Large intestine (tissue), 3 donors: ENCODE measurements at regions not wholly inside any gene's neighbourhood (a gene's known extent, or its start where the extent isn't known, plus 50 kb on each side); places are given as distances from the start of the nearest gene placed in this dataset.
A peak's percentile ranks its signal among the peaks of the same experiment; 100 is the strongest.

Experiments
- DNase-seq, 2 donors: peaks; one replicate each; pipeline versions ENCODE4 v3.0.0 to v3.0.0-alpha.2; 2013
- H3K27ac ChIP-seq: one replicate; pipeline ENCODE4 v1.5.1; 2013; ENCODE audit warnings: low read length
- H3K27me3 ChIP-seq: 2 replicates; pipeline ENCODE4 v1.6.1; 2013; ENCODE audit warnings: low read length; ENCODE audit not compliant: control insufficient read depth, insufficient read depth
- H3K36me3 ChIP-seq: 2 replicates; pipeline ENCODE4 v1.6.1; 2013; ENCODE audit warnings: low read length; ENCODE audit not compliant: control insufficient read depth, insufficient read depth
- H3K4me1 ChIP-seq: one replicate; pipeline ENCODE4 v1.6.1; 2013; ENCODE audit warnings: low read length; ENCODE audit not compliant: control insufficient read depth, insufficient read depth
- H3K4me3 ChIP-seq: one replicate; pipeline ENCODE4 v1.5.1; 2013; ENCODE audit warnings: low read length
- H3K9me3 ChIP-seq: one replicate; pipeline ENCODE4 v1.6.1; 2013; ENCODE audit warnings: mild to moderate bottlenecking, low read depth, low read length, moderate library complexity; ENCODE audit not compliant: control insufficient read depth
- WGBS: methylation state at CpG from one replicate; pipeline ENCODE4 v1.1.5; 2013; ENCODE audit warnings: low lambda C conversion rate; ENCODE audit not compliant: insufficient coverage; 5-methylcytosine and 5-hydroxymethylcytosine counted together

DNA sequence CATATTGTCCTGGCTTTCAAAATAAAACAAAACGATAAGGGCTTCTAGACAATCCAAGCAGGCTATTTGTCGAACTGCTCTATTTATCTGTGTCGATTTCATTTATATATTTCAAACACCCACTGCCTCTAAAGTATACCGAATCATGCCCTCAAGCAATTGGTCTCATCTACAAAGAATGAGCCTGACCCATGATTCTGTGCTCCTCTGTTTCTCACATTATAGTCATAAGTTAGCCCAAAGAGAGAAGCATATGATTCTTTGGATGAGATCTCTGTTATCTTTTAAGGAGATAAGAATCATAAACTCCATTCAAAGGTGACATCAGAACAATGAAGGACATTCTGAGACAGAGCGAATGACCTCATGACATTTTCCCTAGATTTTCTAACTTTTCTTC lies 191.1 kb downstream of the MAP2K6 start:
- DNase-seq, result no peak
- H3K27me3 ChIP-seq, result no peaks in the 10 kb centered on the region
- no peak overlapping the region for H3K4me3 ChIP-seq
- WGBS, result 83% methylated on average over 5 of the region's 5 CpGs
- no peaks in the 10 kb centered on the region for H3K36me3 ChIP-seq
- H3K9me3 ChIP-seq, result no peaks in the 10 kb centered on the region
- H3K27ac ChIP-seq, result no peak overlapping the region
- no peaks in the 10 kb centered on the region for H3K4me1 ChIP-seq

DNA sequence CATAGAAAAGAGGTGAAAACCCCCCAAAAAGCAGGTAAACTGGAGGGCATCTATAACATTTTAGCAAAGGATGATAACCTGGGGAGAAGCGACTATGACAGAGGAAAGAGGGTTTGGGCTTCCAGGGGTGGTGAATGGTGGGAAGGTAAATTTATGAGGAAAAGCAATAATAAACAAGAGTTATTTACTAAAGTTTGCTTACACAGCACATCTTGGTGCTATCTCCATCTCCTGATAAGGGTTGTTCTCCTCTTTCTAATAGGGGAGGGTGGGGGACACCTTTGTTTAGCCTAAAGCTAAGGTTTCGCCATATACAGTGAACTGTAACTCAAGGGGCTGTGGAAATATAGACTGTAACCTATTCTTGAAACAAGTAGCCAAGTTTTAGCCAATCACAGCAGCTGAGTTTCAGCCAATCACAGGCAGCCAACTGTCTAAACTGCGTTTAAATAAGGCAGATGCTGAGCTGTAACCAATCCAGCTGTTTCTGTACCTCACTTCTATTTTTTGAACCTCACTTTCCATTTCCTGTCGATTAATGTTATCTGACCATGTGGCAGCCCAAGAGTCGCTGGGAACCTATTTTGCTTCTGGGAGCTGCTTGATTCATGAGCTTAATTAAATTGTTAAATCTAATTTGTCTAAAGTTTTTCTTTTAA lies 191.8 kb downstream of the MAP2K6 start:
- H3K4me3 ChIP-seq, result no peak overlapping the region
- H3K27me3 ChIP-seq, result no peaks in the 10 kb centered on the region
- WGBS, result 100% methylated on average over 1 of the region's 5 CpGs
- H3K27ac ChIP-seq, result no peak overlapping the region
- no peaks in the 10 kb centered on the region for H3K9me3 ChIP-seq
- no peaks in the 10 kb centered on the region for H3K4me1 ChIP-seq
- no peak for DNase-seq
- H3K36me3 ChIP-seq, result no peaks in the 10 kb centered on the region

DNA sequence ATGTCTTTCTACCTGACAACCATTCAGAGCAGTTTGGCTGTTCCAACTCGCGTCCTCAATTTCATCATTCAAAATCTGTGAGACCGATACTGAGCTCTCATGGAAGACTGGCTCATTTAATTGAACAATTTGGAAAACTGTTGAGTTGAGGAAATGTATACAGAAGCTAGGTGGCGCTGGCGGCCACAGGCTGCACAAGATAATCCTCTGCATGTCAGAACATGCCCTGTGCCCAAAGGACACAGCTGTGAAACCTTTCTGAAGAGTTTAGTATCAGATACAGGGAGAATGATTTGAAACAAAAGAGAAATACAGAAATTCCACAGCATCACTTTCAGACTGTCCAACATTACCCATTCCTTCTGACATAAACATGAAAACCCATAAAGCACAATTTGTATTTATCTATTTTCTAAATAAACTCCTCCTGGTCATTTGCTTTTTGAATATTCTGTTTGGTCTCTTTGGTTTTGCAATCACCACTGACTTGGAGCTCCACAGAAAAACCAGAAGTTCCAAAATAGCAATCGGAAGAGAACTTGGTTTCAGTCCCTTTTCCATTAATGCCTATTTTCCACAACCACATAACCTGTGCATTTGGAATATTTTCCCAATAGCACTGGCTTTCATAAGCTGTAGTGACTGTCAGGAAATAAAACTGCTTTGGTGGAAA lies 192.8 kb downstream of the MAP2K6 start:
- DNase-seq, result peak; percentile 40 to 41
- no peaks in the 10 kb centered on the region for H3K27me3 ChIP-seq
- H3K4me3 ChIP-seq, result no peak overlapping the region
- no peak overlapping the region for H3K27ac ChIP-seq
- H3K36me3 ChIP-seq, result no peaks in the 10 kb centered on the region
- H3K9me3 ChIP-seq, result no peaks in the 10 kb centered on the region
- H3K4me1 ChIP-seq, result no peaks in the 10 kb centered on the region
- 0% methylated on average over 1 of the region's 6 CpGs for WGBS

DNA sequence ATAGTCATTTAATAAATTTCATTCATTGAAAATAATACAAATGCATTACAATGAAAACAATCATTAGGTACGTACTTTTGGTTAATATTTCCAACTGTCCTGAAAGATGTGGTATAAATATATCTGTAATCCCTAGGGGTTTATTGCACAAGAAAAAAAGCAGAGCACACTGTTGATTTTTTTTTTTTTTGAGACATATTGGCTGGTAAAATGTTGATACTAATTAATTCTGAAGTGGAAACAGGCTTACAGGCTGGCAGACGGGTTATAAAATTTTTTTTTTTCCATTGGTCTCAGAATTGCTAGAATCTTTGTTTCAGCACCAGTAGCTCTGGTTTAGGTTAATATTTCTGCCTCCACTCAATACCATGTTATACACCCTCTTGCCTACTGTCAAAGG lies 193.6 kb downstream of the MAP2K6 start:
- Histone ChIP-seq H3K27me3 (no peaks in the 10 kb centered on the region), H3K27ac (no peak overlapping the region), H3K9me3 (no peaks in the 10 kb centered on the region), H3K36me3 (no peaks in the 10 kb centered on the region), H3K4me1 (no peaks in the 10 kb centered on the region), H3K4me3 (no peak overlapping the region)
- no peak for DNase-seq
- WGBS, result 94% methylated on average over 2 of the region's 2 CpGs

DNA sequence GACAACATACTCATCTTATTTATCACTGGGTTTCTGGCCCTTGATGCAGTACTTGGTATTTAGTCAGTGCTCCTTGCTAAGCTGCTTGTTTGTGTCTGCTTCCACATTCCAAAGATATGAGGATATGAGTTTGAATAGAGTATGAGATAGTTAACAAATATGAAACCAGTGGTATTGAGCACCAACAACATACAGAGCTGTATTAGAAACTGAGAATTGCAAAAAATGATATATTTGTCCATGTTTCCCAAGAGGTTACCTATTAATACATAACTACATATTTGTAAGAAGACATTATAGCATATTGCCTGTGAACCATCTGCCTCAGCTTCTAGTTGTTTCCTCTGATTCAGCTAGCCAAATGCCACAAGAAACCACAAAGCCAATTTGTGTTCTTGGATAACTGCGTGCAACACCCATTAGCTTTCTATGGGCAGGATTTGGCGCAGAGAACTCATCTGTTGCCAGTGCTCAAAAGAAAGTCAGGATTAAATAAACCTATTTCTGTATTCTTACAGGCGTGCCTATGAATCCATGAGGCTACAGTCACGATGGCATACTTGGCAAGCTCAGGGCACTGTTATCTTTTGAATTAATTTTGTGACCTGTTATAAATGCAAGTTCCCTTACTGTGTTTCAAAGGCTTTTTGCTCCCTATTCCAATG lies 194.4 kb downstream of the MAP2K6 start:
- Histone ChIP-seq H3K9me3 (no peaks in the 10 kb centered on the region), H3K27me3 (no peaks in the 10 kb centered on the region), H3K27ac (no peak overlapping the region), H3K4me1 (no peaks in the 10 kb centered on the region), H3K36me3 (no peaks in the 10 kb centered on the region), H3K4me3 (no peak overlapping the region)
- DNase-seq, result no peak
- WGBS, result no CpG with 5 or more reads among the region's 4 CpGs

DNA sequence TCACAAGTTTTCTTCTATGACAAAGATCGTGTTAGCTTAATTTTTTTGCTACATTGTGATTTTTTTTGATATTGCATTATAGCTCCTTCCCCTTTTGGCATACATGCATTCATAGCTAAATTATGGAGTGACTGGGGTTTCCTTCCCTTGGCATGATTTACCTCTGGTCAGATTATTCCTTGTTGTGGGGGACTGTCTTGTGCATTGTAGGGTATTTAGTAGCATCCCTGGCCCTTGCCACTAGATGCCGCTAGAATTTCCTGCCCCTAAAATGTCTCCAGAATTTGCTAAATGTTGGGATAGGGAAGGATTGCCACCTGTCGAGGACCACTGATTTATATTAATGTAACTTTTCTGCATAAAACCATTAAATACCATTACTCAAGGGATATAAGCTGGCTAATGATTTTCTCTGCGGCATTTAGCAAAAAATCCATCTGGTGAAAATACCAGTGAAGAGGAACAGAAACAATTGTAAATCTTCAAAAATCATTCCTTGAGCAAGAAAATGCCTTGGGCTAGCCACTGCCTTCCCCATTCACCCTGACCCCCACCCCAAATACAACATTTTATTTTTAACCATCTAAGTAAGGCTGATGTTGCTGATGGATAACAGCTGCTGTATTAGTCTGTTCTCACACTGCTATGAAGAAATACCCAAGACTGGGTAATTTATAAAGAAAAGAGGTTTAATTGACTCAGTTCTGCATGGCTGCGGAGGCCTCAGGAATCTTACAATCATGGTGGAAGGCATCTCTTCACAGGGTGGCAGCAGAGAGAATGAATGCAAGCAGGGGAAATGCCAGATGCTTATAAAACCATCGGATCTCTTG lies 195.2 kb downstream of the MAP2K6 start:
- H3K9me3 ChIP-seq, result no peaks in the 10 kb centered on the region
- 100% methylated on average over 1 of the region's 6 CpGs for WGBS
- H3K4me3 ChIP-seq, result no peak overlapping the region
- no peak overlapping the region for H3K27ac ChIP-seq
- no peaks in the 10 kb centered on the region for H3K27me3 ChIP-seq
- no peaks in the 10 kb centered on the region for H3K4me1 ChIP-seq
- H3K36me3 ChIP-seq, result no peaks in the 10 kb centered on the region
- no peak for DNase-seq

DNA sequence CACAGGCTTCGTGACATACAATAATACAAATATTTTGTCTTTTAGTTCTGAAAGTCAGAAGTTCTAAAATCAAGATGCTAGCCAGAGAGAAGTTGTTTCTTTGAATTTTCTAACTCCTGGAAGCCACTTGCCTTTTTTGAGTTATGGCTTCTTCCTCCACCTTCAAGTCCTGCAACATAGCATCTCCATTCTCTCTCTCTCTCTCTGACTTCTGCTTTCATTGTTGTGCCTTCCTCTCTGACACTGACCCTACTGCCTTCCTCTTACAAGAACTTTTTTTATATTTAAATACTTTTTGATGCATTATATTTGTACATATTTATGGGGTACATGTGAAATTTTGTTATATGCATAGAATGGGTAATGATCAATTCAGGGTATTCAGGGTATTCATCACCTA lies 205.9 kb downstream of the MAP2K6 start:
- no peaks in the 10 kb centered on the region for H3K4me1 ChIP-seq
- H3K27me3 ChIP-seq, result no peaks in the 10 kb centered on the region
- no CpG with 5 or more reads among the region's 1 CpG for WGBS
- H3K4me3 ChIP-seq, result no peak overlapping the region
- no peaks in the 10 kb centered on the region for H3K9me3 ChIP-seq
- no peak for DNase-seq
- H3K36me3 ChIP-seq, result no peaks in the 10 kb centered on the region
- H3K27ac ChIP-seq, result no peak overlapping the region

DNA sequence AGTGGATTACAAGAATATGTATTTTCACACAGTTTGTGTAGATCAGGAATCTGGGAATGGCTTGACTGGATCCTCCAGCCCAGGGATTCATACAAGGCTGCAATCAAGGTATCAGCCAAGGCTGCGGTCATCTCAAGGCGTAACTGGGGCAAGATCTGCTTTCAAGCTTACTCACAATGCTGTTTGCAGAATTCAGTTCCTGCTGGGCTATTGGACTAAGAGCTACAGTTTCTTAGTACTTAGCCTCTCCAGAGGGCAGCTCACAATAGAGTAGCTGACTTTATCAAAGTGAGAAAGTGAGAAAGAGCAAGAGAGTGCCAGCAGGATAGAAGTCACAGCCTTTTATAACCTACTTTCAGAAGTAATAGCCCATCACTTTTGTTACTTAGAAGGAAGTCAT lies 211.0 kb downstream of the MAP2K6 start:
- Histone ChIP-seq H3K4me1 (no peaks in the 10 kb centered on the region), H3K27me3 (no peaks in the 10 kb centered on the region), H3K9me3 (no peaks in the 10 kb centered on the region), H3K27ac (no peak overlapping the region), H3K4me3 (no peak overlapping the region), H3K36me3 (no peaks in the 10 kb centered on the region)
- no CpG with 5 or more reads among the region's 2 CpGs for WGBS
- DNase-seq, result no peak

DNA sequence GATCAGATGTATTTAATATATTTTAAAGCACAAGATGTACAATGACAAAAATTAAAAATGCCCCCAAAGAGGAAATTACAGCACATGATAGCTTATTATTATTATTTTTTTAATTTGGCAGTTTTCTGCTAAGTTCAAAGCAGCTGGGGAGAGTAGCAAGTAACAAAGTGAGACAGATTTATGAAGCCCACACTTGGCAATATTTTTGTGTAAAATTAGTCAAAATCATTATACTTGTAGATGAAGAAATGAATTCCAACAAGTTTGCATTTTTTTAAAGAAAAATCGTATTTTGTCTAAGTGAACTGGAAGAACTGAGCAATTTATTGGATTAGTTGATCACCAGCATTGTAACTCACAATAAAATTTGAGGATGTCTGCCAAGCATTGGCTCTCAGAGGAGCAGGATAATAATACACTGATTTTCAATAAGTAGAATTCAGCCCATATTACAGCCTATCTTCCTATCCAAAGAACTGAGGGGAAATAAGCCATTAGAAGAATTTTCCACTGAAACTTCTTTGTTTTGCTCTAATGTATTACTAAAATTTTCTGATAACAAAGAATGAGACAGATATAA lies 215.6 kb downstream of the MAP2K6 start:
- Histone ChIP-seq H3K9me3 (no peaks in the 10 kb centered on the region), H3K36me3 (no peaks in the 10 kb centered on the region), H3K27me3 (no peaks in the 10 kb centered on the region), H3K4me1 (no peaks in the 10 kb centered on the region), H3K27ac (no peak overlapping the region), H3K4me3 (no peak overlapping the region)
- DNase-seq, result no peak
- WGBS, result 60% methylated on average over 1 of the region's 1 CpG

DNA sequence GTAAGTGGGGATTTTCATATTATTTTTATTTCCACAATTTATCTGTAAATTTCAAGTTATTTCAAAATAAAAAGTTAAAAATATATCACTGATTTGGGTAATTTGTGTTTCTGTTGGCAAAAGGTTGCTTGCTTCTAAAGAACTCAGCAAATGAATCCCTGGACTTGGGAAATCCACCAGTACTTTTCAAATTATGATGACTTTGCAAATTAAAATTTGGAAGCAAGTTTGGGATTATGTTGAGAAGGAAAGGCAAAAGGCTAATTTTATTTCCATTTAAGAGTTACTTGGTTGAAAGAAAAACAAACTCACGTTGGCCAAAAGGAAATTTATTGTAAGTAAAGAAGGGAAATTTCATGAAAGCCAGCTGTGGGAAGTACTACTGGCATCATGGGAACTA lies 220.3 kb downstream of the MAP2K6 start:
- Histone ChIP-seq H3K27ac (no peak overlapping the region), H3K27me3 (no peaks in the 10 kb centered on the region), H3K4me3 (no peak overlapping the region), H3K4me1 (no peaks in the 10 kb centered on the region), H3K36me3 (no peaks in the 10 kb centered on the region), H3K9me3 (no peaks in the 10 kb centered on the region)
- DNase-seq, result no peak
- WGBS, result 71% methylated on average over 1 of the region's 1 CpG
